GM12875 (cell line): ENCODE measurements at regions not wholly inside any gene's neighbourhood (a gene's known extent, or its start where the extent isn't known, plus 50 kb on each side); places are given as distances from the start of the nearest gene placed in this dataset.
"Not testable (repeated sequence)": the region's sequence is repeated elsewhere in the genome, so short reads cannot be mapped to it uniquely, and the experiment has no call there.

ENCODE experiments used
- H3K4me3 ChIP-seq: one replicate; pipeline ENCODE4 v1.5.1; 2011; ENCODE audit warnings: low read depth, low read length, control low read depth
- TF ChIP-seq, protein P1 (sequence below): IDR thresholded peaks from 2 replicates; pipeline ENCODE4 v1.5.1; 2011; ENCODE audit warnings: low read depth, mild to moderate bottlenecking, control low read depth, inconsistent platforms, low read length, moderate library complexity, borderline replicate concordance; ENCODE audit not compliant: insufficient read depth

- H3K4me3 ChIP-seq: no peak overlapping the region
- TF ChIP-seq, protein P1, sequence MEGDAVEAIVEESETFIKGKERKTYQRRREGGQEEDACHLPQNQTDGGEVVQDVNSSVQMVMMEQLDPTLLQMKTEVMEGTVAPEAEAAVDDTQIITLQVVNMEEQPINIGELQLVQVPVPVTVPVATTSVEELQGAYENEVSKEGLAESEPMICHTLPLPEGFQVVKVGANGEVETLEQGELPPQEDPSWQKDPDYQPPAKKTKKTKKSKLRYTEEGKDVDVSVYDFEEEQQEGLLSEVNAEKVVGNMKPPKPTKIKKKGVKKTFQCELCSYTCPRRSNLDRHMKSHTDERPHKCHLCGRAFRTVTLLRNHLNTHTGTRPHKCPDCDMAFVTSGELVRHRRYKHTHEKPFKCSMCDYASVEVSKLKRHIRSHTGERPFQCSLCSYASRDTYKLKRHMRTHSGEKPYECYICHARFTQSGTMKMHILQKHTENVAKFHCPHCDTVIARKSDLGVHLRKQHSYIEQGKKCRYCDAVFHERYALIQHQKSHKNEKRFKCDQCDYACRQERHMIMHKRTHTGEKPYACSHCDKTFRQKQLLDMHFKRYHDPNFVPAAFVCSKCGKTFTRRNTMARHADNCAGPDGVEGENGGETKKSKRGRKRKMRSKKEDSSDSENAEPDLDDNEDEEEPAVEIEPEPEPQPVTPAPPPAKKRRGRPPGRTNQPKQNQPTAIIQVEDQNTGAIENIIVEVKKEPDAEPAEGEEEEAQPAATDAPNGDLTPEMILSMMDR: no peak
These were observed 132.7 kb upstream of the F13A1 start for GRCh38 chr6:6453186-6453585.

DNA sequence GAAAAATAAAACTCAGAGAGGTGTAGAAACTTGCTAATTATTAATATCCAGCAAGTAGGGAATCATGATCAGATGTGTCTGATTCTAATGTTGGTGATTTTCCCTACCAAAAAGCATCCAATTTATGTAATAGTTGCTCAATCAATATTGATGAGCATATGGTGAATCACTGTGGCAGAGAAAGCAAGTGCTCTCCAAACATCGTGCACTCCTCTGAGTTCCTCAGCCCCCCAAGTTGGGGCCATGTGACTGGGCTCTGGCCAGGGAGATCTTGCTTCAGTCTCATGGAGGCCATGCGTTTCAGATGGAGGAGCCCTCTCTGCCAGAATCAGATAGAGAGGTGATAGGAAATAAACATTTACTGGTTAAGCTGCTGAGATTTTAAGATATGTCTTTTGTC is 133.2 kb upstream of the LY86 start:
- TF ChIP-seq, protein P1: no peak
- no peak overlapping the region for H3K4me3 ChIP-seq

GRCh38 chr6:6458172-6458571 is 130.3 kb upstream of the LY86 start:
- no peak overlapping the region for H3K4me3 ChIP-seq
- TF ChIP-seq, protein P1: no peak

- not testable (repeated sequence) for H3K4me3 ChIP-seq
These were observed 128.6 kb upstream of the LY86 start for GRCh38 chr6:6459963-6460362.

GRCh38 chr6:6460416-6460815 is 128.1 kb upstream of the LY86 start:
- TF ChIP-seq, protein P1: no peak

DNA sequence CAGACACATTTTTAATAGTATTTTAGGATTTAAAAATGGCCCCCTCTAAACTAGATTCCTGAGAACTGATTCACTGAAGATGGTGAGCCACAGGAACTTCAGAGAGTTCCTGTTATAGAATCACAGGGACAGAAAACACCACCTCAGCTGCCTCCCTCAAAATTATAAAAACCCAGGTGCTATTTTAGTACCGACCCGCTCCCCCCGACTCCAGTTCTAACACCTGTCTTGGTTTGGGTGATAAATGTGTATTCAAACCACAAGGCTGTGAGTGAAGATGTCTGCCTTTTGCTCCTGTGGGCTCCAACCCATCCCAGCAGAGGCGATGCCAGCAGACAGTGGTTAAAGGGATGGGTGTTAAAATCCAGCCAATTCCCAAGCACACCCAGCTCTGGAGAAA is 127.4 kb upstream of the LY86 start:
- no peak overlapping the region for H3K4me3 ChIP-seq
- TF ChIP-seq, protein P1: no peak

More at GRCh38 chr6:6460416-6460815, 128.1 kb upstream of the LY86 start:
- no peak overlapping the region for H3K4me3 ChIP-seq

- TF ChIP-seq, protein P1: no peak
- H3K4me3 ChIP-seq: no peak overlapping the region
These were observed 121.4 kb upstream of the LY86 start for GRCh38 chr6:6466967-6467761.
